Activated T-cell treated with anti-CD3 and anti-CD28 coated beads, Interleukin-2, amount 50 U/mL, for 72 hours (primary cell): ENCODE measurements at regions not wholly inside any gene's neighbourhood (a gene's known extent, or its start where the extent isn't known, plus 50 kb on each side); places are given as distances from the start of the nearest gene placed in this dataset.

ENCODE experiments used
- ATAC-seq, 2 donors: fragments of 150-1000 bp; cut with Tn5 transposase; replicated peaks in 1 of 2; 2 replicates each; pipeline ENCODE4 v1.10.0; 2021; ENCODE audit warnings: moderate library complexity in 2 of 2, mild to moderate bottlenecking in 1 of 2
- DNase-seq, 2 donors: peaks; one replicate each; pipeline ENCODE4 v3.0.0; 2021 to 2022; ENCODE audit warnings: mixed read lengths in 1 of 2
- H3K27ac Mint-ChIP-seq: one replicate; pipeline ENCODE4 v1.8.0; 2022; ENCODE audit warnings: mild to moderate bottlenecking, moderate library complexity, mixed read lengths
- H3K27me3 Mint-ChIP-seq: one replicate; pipeline ENCODE4 v1.8.0; 2022; ENCODE audit warnings: low read depth, mixed read lengths
- H3K36me3 Mint-ChIP-seq, 2 donors: one replicate each; pipeline ENCODE4 v1.8.0; 2022; ENCODE audit warnings: mixed read lengths in 2 of 2, mild to moderate bottlenecking in 1 of 2; ENCODE audit not compliant: insufficient read depth in 2 of 2
- H3K4me1 Mint-ChIP-seq: one replicate; pipeline ENCODE4 v1.8.0; 2022; ENCODE audit warnings: low read depth, mixed read lengths
- H3K4me3 Mint-ChIP-seq, 2 donors: one replicate each; pipeline ENCODE4 v1.8.0; 2022; ENCODE audit warnings: mild to moderate bottlenecking in 2 of 2, mixed read lengths in 2 of 2, moderate library complexity in 2 of 2
- H3K9me3 Mint-ChIP-seq, 2 donors: one replicate each; pipeline ENCODE4 v1.8.0; 2022; ENCODE audit warnings: mixed read lengths in 2 of 2

DNA sequence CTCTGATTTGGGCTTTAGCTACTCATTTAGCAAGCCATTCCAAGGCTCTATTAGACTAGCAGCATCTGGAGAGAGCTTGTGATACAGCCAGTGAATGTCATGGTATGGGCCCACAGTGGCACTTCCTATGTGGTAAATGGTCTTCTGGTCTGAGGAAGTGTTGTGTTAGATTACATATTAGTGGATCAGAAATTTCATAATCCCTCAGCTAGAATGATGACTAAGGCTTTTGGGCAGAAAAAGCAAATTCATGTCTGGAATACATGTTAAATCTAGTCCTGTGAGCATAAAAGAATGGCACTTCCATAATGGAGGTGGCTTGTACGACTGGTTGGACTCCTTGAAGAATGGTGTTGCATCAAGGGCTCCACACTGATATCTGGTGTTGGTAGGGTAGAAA lies 436.8 kb upstream of the CWC22 start:
- Mint-ChIP-seq H3K27me3 (no peaks in the 10 kb centered on the region), H3K9me3 (peaks cover 2 to 5% of the 10 kb centered on the region in 2 donors), H3K4me3 (no peak overlapping the region), H3K27ac (no peak overlapping the region), H3K36me3 (no peaks in the 10 kb centered on the region), H3K4me1 (no peaks in the 10 kb centered on the region)
- DNase-seq (no peak), ATAC-seq (no peak)

GRCh38 chr2:180442860-180443644 lies 436.0 kb upstream of the CWC22 start:
- DNase-seq, result no peak
- Mint-ChIP-seq H3K4me3 (no peak overlapping the region), H3K4me1 (no peaks in the 10 kb centered on the region), H3K9me3 (peaks cover 2 to 5% of the 10 kb centered on the region in 2 donors), H3K27me3 (no peaks in the 10 kb centered on the region), H3K36me3 (no peaks in the 10 kb centered on the region), H3K27ac (no peak overlapping the region)
- ATAC-seq, result no peak

DNA sequence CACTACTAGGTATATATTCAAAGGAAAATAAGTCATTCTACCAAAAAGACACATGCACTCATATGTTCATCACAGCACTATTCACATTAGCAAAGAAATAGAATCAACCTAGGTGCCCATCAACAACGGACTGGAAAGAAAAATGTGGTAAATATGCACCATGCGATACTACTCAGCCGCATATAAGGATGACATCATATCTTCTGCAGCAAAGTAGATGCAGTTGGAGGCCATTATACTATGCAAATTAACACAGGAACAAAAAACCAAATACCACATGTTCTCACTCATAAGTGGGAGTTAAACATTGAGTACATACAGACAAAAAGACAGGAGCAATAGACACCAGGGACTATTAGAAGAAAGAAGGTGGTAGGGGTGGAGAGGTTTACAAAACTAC lies 412.1 kb upstream of the CWC22 start:
- Mint-ChIP-seq H3K4me1 (no peaks in the 10 kb centered on the region), H3K4me3 (no peak overlapping the region), H3K27me3 (no peaks in the 10 kb centered on the region), H3K27ac (no peak overlapping the region), H3K36me3 (no peaks in the 10 kb centered on the region), H3K9me3 (peaks cover 0 to under 1% of the 10 kb centered on the region in 2 donors)
- ATAC-seq (no peak), DNase-seq (no peak)

GRCh38 chr2:180416627-180417026 lies 409.5 kb upstream of the CWC22 start:
- Mint-ChIP-seq H3K4me3 (no peak overlapping the region), H3K27ac (no peak overlapping the region), H3K4me1 (no peaks in the 10 kb centered on the region), H3K9me3 (no peaks in the 10 kb centered on the region), H3K36me3 (no peaks in the 10 kb centered on the region), H3K27me3 (no peaks in the 10 kb centered on the region)
- ATAC-seq (no peak), DNase-seq (no peak)

GRCh38 chr2:180413336-180413735 lies 406.2 kb upstream of the CWC22 start:
- no peak for DNase-seq
- Mint-ChIP-seq H3K27ac (no peak overlapping the region), H3K4me1 (no peaks in the 10 kb centered on the region), H3K27me3 (no peaks in the 10 kb centered on the region), H3K4me3 (no peak overlapping the region), H3K36me3 (no peaks in the 10 kb centered on the region), H3K9me3 (no peaks in the 10 kb centered on the region)
- no peak for ATAC-seq

DNA sequence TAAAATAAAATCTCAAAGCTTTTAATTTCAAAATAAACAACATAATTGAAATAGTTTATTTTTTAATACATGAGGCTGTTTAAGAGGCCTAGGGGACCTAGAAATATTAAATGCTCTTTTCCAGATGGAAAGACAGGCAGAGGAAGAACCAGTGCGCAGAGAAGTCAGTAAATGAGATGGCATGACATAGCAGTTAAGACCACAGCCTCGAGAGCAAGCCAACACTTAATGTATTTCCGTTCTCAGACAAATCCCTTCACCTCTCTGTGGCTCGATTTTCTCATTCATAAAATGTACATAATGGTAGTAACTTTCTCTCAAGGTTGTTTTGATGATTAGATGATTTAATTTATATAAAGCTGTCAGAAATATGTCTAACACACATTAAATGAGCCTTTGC lies 405.1 kb upstream of the CWC22 start:
- no peaks in the 10 kb centered on the region for H3K9me3 Mint-ChIP-seq
- no peaks in the 10 kb centered on the region for H3K27me3 Mint-ChIP-seq
- H3K4me3 Mint-ChIP-seq, result no peak overlapping the region
- no peak overlapping the region for H3K27ac Mint-ChIP-seq
- ATAC-seq (no peak), DNase-seq (no peak)
- H3K36me3 Mint-ChIP-seq, result no peaks in the 10 kb centered on the region
- H3K4me1 Mint-ChIP-seq, result no peaks in the 10 kb centered on the region

- no peaks in the 10 kb centered on the region for H3K9me3 Mint-ChIP-seq
- ATAC-seq (no peak), DNase-seq (no peak)
- no peaks in the 10 kb centered on the region for H3K27me3 Mint-ChIP-seq
- no peaks in the 10 kb centered on the region for H3K36me3 Mint-ChIP-seq
- no peaks in the 10 kb centered on the region for H3K4me1 Mint-ChIP-seq
- H3K4me3 Mint-ChIP-seq, result no peak overlapping the region
- H3K27ac Mint-ChIP-seq, result no peak overlapping the region
These were observed 404.6 kb upstream of the CWC22 start for GRCh38 chr2:180411661-180412060.

DNA sequence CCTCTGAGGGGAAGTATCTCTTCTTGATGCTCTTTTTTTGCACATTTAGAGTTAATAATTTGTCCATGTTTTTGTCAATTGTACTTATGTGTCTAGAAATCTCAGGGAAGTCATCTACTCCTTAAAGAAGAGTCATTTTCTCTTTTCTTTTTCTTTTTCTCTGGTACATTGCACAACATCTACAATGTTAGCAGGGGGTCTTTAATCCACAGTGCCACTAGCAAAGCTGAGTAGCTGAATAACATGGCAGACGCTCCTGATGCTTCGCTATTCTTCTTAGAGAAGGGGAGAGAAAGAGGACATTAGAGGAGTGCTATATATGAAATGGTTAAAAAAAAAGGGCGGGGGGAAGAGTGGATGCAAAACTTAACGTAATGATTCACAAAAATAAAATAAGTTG lies 399.6 kb upstream of the CWC22 start:
- ATAC-seq (no peak), DNase-seq (no peak)
- Mint-ChIP-seq H3K36me3 (no peaks in the 10 kb centered on the region), H3K9me3 (no peaks in the 10 kb centered on the region), H3K4me3 (no peak overlapping the region), H3K27me3 (no peaks in the 10 kb centered on the region), H3K27ac (no peak overlapping the region), H3K4me1 (no peaks in the 10 kb centered on the region)

GRCh38 chr2:180405520-180405919 lies 398.4 kb upstream of the CWC22 start:
- no peaks in the 10 kb centered on the region for H3K27me3 Mint-ChIP-seq
- ATAC-seq, result no peak
- DNase-seq, result no peak
- no peaks in the 10 kb centered on the region for H3K36me3 Mint-ChIP-seq
- no peak overlapping the region for H3K27ac Mint-ChIP-seq
- no peaks in the 10 kb centered on the region for H3K4me1 Mint-ChIP-seq
- H3K4me3 Mint-ChIP-seq, result no peak overlapping the region
- peaks cover 0 to 2% of the 10 kb centered on the region in 2 donors for H3K9me3 Mint-ChIP-seq

DNA sequence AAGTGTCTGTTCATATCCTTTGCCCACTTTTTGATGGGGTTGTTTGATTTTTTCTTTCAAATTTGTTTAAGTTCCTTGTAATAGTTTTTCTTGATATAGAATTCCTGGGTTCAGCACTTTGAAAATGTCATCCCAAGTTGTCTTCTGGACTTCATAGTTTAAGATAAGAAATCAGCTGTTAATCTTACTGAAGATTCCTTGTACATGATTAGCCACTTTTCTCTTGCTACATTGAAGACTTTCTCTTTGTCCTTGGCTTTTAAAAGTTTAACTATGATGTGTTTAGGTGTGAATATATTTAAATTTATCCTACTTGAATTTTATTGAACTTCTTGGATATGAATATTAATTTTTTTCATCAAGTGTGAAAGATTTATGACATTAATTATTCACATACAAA lies 387.2 kb upstream of the CWC22 start:
- H3K4me3 Mint-ChIP-seq, result no peak overlapping the region
- DNase-seq, result no peak
- peaks cover 8 to 14% of the 10 kb centered on the region in 2 donors for H3K9me3 Mint-ChIP-seq
- H3K27me3 Mint-ChIP-seq, result no peaks in the 10 kb centered on the region
- H3K27ac Mint-ChIP-seq, result no peak overlapping the region
- peaks cover 0 to 2% of the 10 kb centered on the region in 2 donors for H3K36me3 Mint-ChIP-seq
- no peaks in the 10 kb centered on the region for H3K4me1 Mint-ChIP-seq
- no peak for ATAC-seq

GRCh38 chr2:180385601-180386201 lies 378.6 kb upstream of the CWC22 start:
- no peaks in the 10 kb centered on the region for H3K36me3 Mint-ChIP-seq

GRCh38 chr2:180376066-180376465 lies 369.0 kb upstream of the CWC22 start:
- Mint-ChIP-seq H3K4me3 (no peak overlapping the region), H3K9me3 (peaks cover 0 to 2% of the 10 kb centered on the region in 2 donors), H3K36me3 (no peaks in the 10 kb centered on the region), H3K4me1 (no peaks in the 10 kb centered on the region), H3K27me3 (no peaks in the 10 kb centered on the region), H3K27ac (no peak overlapping the region)
- ATAC-seq (no peak), DNase-seq (no peak)

More at GRCh38 chr2:180385601-180386201, 378.6 kb upstream of the CWC22 start:
- Mint-ChIP-seq H3K27ac (no peak overlapping the region), H3K9me3 (peaks cover 4 to 5% of the 10 kb centered on the region in 2 donors), H3K4me3 (no peak overlapping the region), H3K27me3 (no peaks in the 10 kb centered on the region), H3K4me1 (no peaks in the 10 kb centered on the region)
- ATAC-seq (no peak), DNase-seq (no peak)

GRCh38 chr2:180374502-180375281 lies 367.6 kb upstream of the CWC22 start:
- no peak for ATAC-seq
- Mint-ChIP-seq H3K36me3 (no peaks in the 10 kb centered on the region), H3K4me3 (no peak overlapping the region), H3K4me1 (no peaks in the 10 kb centered on the region), H3K27me3 (no peaks in the 10 kb centered on the region), H3K9me3 (peaks cover 0 to 2% of the 10 kb centered on the region in 2 donors), H3K27ac (no peak overlapping the region)
- DNase-seq, result no peak
